Breast epithelium (tissue), 4 donors: ENCODE measurements at regions not wholly inside any gene's neighbourhood (a gene's known extent, or its start where the extent isn't known, plus 50 kb on each side); places are given as distances from the start of the nearest gene placed in this dataset.

Source experiments
- DNase-seq, 2 donors: peaks; one replicate each; pipeline ENCODE4 v3.0.0-alpha.2; 2019; ENCODE audit warnings: low spot score in 2 of 2
- H3K27ac ChIP-seq, 2 donors: fragments of 200-600 bp; sonication (generic) in 1 of 2; one replicate each; pipeline ENCODE4 v1.5.1; 2016 to 2019; ENCODE audit warnings: mild to moderate bottlenecking in 1 of 2
- H3K27me3 ChIP-seq, 2 donors: fragments of 200-600 bp; sonication (generic) in 1 of 2; one replicate each; pipeline versions ENCODE4 v1.5.1 to v1.6.0; 2017 to 2019; ENCODE audit warnings: control low read depth in 1 of 2, mild to moderate bottlenecking in 1 of 2
- H3K36me3 ChIP-seq: fragments of 200-600 bp; one replicate; pipeline ENCODE4 v1.5.1; 2019
- H3K4me1 ChIP-seq, 2 donors: fragments of 200-600 bp; sonication (generic); one replicate each; pipeline ENCODE4 v1.5.1; 2016 to 2019; ENCODE audit warnings: control low read depth in 1 of 2
- H3K4me3 ChIP-seq, 3 donors: fragments of 200-600 bp; sonication (generic); 1 replicate in 2 of 3; 2 replicates in 1 of 3; pipeline ENCODE4 v1.5.1; 2016 to 2019; ENCODE audit warnings: mild to moderate bottlenecking in 3 of 3, moderate library complexity in 2 of 3
- H3K9me3 ChIP-seq, 2 donors: fragments of 200-600 bp; sonication (generic) in 1 of 2; one replicate each; pipeline ENCODE4 v1.5.1; 2016 to 2019; ENCODE audit warnings: control low read depth in 1 of 2
- CTCF ChIP-seq, 3 donors: fragments of 450-650 bp; IDR thresholded peaks; one replicate each; pipeline ENCODE4 v1.5.1; 2016 to 2017; ENCODE audit warnings: antibody characterized with exemption in 3 of 3, mild to moderate bottlenecking in 3 of 3, moderate library complexity in 3 of 3
- POLR2A ChIP-seq: fragments of 450-650 bp; IDR thresholded peaks from one replicate; pipeline ENCODE4 v1.6.1; 2016; ENCODE audit warnings: antibody characterized with exemption, mild to moderate bottlenecking, moderate library complexity
- POLR2AphosphoS5 ChIP-seq, 3 donors: sonication (generic); formaldehyde crosslinking; IDR thresholded peaks; one replicate each; pipeline ENCODE4 v1.6.1; 2017; ENCODE audit warnings: antibody characterized with exemption in 3 of 3
- intact Hi-C: fragments of 100-400 bp; cut with DNase I; formaldehyde crosslinking; loops from one replicate; pipeline ENCODE4 v1.15.1; 2023; ENCODE audit warnings: low total_unique reads

GRCh38 chr3:67765575-67765974 is 111.2 kb upstream of the SUCLG2 start:
- H3K36me3 ChIP-seq: no peaks in the 10 kb centered on the region
- TF ChIP-seq POLR2AphosphoS5 (IDR thresholded peaks at IDR 0.05): no peak
- no peak overlapping the region for H3K27ac ChIP-seq
- DNase-seq: no peak
- H3K27me3 ChIP-seq: no peaks in the 10 kb centered on the region
- H3K4me3 ChIP-seq: no peak overlapping the region
- peaks cover 9 to 23% of the 10 kb centered on the region in 2 donors for H3K9me3 ChIP-seq
- intact Hi-C loops: no loop called here
- H3K4me1 ChIP-seq: no peaks in the 10 kb centered on the region

- TF ChIP-seq POLR2AphosphoS5 (IDR thresholded peaks at IDR 0.05) (no peak), POLR2A (no peak)
- intact Hi-C loops: no loop called here
- H3K27me3 ChIP-seq: no peaks in the 10 kb centered on the region
Measured at GRCh38 chr3:67745296-67745695, 90.9 kb upstream of the SUCLG2 start.

DNA sequence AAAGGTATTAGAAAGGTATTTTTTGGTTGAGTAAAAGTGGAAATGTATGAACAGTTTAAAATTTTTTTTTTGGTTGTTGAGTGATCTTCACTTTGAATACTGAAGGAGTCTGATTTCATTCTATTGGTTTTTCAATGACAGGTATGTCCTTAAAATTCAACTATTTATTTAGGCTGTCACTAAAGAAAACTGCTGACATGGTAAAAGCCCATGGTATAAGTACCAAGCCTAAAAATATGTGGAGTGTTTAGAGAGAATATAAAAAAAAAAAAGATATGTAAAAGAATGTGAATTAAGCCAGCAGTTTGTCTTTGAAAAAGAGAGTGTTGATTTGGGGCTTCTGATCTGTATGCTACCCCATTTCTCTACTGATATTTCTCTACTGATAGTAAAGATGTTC is 90.3 kb upstream of the SUCLG2 start:
- no peak overlapping the region for H3K27ac ChIP-seq
- TF ChIP-seq POLR2AphosphoS5 (IDR thresholded peaks at IDR 0.05) (no peak), POLR2A (no peak), CTCF (IDR thresholded peaks at IDR 0.05) (no peak)
- no peak for DNase-seq

More at GRCh38 chr3:67745296-67745695, 90.9 kb upstream of the SUCLG2 start:
- no peaks in the 10 kb centered on the region for H3K4me1 ChIP-seq
- no peak overlapping the region for H3K4me3 ChIP-seq
- no peak overlapping the region for H3K27ac ChIP-seq
- no peak for DNase-seq
- no peaks in the 10 kb centered on the region for H3K36me3 ChIP-seq
- no peaks in the 10 kb centered on the region for H3K9me3 ChIP-seq

GRCh38 chr3:67739851-67740250 is 85.4 kb upstream of the SUCLG2 start:
- TF ChIP-seq CTCF (IDR thresholded peaks at IDR 0.05): no peak
- no peak for TF ChIP-seq POLR2AphosphoS5 (IDR thresholded peaks at IDR 0.05)
- no peak for TF ChIP-seq POLR2A
- H3K4me1 ChIP-seq: no peaks in the 10 kb centered on the region
- no peak overlapping the region for H3K27ac ChIP-seq
- no peak for DNase-seq
- no peaks in the 10 kb centered on the region for H3K36me3 ChIP-seq
- no peaks in the 10 kb centered on the region for H3K9me3 ChIP-seq
- no peak overlapping the region for H3K4me3 ChIP-seq
- H3K27me3 ChIP-seq: no peaks in the 10 kb centered on the region
- intact Hi-C loops: no loop called here

More for the DNA sequence above, 90.3 kb upstream of the SUCLG2 start:
- Histone ChIP-seq H3K9me3 (no peaks in the 10 kb centered on the region), H3K4me3 (no peak overlapping the region), H3K4me1 (no peaks in the 10 kb centered on the region), H3K36me3 (no peaks in the 10 kb centered on the region), H3K27me3 (no peaks in the 10 kb centered on the region)
- intact Hi-C loops: no loop called here

DNA sequence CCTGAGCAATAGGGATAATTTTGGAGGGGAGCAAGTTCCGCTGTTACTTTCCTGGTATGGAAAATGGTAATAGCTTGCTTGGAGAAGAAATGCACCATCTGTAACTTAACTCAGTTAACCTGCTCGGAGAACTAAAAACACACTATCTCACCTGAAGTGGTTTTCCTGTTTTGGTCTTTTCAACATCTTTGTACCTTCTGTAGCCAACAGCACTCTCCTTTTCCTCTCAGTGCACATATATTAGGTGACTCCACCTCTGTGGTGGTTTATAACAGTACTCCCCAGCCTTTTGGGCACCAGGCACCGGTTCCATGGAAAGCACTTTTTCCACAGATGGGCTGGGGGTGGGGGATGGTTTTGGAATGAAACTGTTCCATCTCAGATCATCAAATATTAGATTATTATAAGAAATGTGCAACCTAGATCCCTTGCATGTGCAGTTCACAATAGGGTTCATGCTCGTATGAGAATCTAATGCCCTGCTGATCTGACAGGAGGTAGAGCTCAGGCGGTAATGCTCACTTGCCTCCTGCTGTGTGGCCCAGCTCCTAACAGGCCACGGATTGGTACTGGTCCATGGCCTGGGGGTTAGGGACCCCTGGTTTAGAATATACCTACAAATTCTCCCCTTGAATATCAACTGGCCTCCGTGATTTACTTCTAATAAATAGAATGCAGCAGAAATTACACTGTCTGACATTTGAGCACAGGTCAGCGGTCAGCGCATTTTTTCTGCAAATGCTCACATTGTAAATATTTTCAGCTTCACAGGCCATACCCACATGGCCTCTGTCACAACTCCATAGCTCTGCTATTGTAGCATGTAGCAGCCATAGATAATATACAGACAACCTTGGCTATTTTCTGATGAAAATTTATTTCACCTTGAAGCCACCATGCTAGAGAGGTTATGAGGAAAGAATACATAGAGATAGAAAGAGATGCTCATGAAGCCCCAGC is 83.8 kb upstream of the SUCLG2 start:
- H3K27ac ChIP-seq: no peak overlapping the region
- no peaks in the 10 kb centered on the region for H3K9me3 ChIP-seq
- H3K27me3 ChIP-seq: no peaks in the 10 kb centered on the region
- H3K36me3 ChIP-seq: no peaks in the 10 kb centered on the region
- H3K4me1 ChIP-seq: no peaks in the 10 kb centered on the region
- intact Hi-C loops: no loop called here
- DNase-seq: no peak
- no peak for TF ChIP-seq CTCF (IDR thresholded peaks at IDR 0.05)
- TF ChIP-seq POLR2AphosphoS5 (IDR thresholded peaks at IDR 0.05): no peak
- no peak for TF ChIP-seq POLR2A
- no peak overlapping the region for H3K4me3 ChIP-seq

DNA sequence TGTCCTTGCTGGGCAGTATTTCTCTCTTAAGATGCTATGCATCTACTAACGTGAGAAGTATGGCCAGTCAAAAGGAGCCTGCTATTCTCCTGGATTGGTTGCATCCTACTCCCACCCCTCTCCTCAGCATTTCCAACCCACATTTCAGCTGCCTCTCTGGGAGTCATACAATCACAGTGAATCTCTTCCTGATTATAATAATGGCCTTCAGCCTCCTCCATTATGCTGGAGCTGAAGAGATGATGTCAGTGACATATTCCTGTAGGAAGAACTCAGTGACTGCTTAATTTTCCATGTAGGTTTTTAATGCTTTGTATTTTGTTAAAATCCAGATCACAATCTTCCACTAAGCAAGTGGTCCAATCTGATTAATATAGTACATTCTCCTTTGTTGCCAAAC is 82.7 kb upstream of the SUCLG2 start:
- TF ChIP-seq CTCF (IDR thresholded peaks at IDR 0.05) (no peak), POLR2A (no peak), POLR2AphosphoS5 (IDR thresholded peaks at IDR 0.05) (no peak)
- H3K4me1 ChIP-seq: no peaks in the 10 kb centered on the region
- intact Hi-C loops: no loop called here
- no peaks in the 10 kb centered on the region for H3K27me3 ChIP-seq
- H3K27ac ChIP-seq: no peak overlapping the region
- H3K9me3 ChIP-seq: no peaks in the 10 kb centered on the region
- H3K36me3 ChIP-seq: no peaks in the 10 kb centered on the region
- DNase-seq: no peak
- no peak overlapping the region for H3K4me3 ChIP-seq
